ENCODE measurements at regions not wholly inside any gene's neighbourhood (a gene's known extent, or its start where the extent isn't known, plus 50 kb on each side); places are given as distances from the start of the nearest gene placed in this dataset.

GRCh38 chr7:13414661-13415107, 574.8 kb downstream of the ETV1 start:
- TF ChIP-seq SIN3A (IDR thresholded peaks at IDR 0.05; ENCODE audit: borderline replicate concordance, insufficient read depth, low read length): no peak
- no peak for TF ChIP-seq REST (IDR thresholded peaks at IDR 0.05; ENCODE audit: insufficient read depth in 1 of 2, low read depth in 2 of 2, low read length in 2 of 2)
- TF ChIP-seq TAF1 (IDR thresholded peaks at IDR 0.05; ENCODE audit: borderline replicate concordance, insufficient read depth, low read length): no peak
- no peak for TF ChIP-seq FOXP2 (optimal IDR thresholded peaks at IDR 0.05; ENCODE audit: borderline replicate concordance, extremely low read depth, extremely low read length, insufficient read depth)
- TF ChIP-seq POLR2AphosphoS5 (IDR thresholded peaks at IDR 0.05; ENCODE audit: low read depth, low read length): no peak

- TF ChIP-seq TAF1 (IDR thresholded peaks at IDR 0.05; ENCODE audit: borderline replicate concordance, insufficient read depth, low read length) (no peak), POLR2AphosphoS5 (IDR thresholded peaks at IDR 0.05; ENCODE audit: low read depth, low read length) (no peak), SIN3A (IDR thresholded peaks at IDR 0.05; ENCODE audit: borderline replicate concordance, insufficient read depth, low read length) (no peak)
These were observed 573.4 kb downstream of the ETV1 start for GRCh38 chr7:13416071-13416470.

- TF ChIP-seq FOXP2 (optimal IDR thresholded peaks at IDR 0.05; ENCODE audit: borderline replicate concordance, extremely low read depth, extremely low read length, insufficient read depth) (no peak), POLR2AphosphoS5 (IDR thresholded peaks at IDR 0.05; ENCODE audit: low read depth, low read length) (no peak), SIN3A (IDR thresholded peaks at IDR 0.05; ENCODE audit: borderline replicate concordance, insufficient read depth, low read length) (no peak), TAF1 (IDR thresholded peaks at IDR 0.05; ENCODE audit: borderline replicate concordance, insufficient read depth, low read length) (no peak), REST (IDR thresholded peaks at IDR 0.05; ENCODE audit: insufficient read depth in 1 of 2, low read depth in 2 of 2, low read length in 2 of 2) (no peak)
These were observed 572.9 kb downstream of the ETV1 start for GRCh38 chr7:13416544-13416943.

GRCh38 chr7:13420726-13421125, 568.7 kb downstream of the ETV1 start:
- TF ChIP-seq SIN3A (IDR thresholded peaks at IDR 0.05; ENCODE audit: borderline replicate concordance, insufficient read depth, low read length) (no peak), REST (IDR thresholded peaks at IDR 0.05; ENCODE audit: insufficient read depth in 1 of 2, low read depth in 2 of 2, low read length in 2 of 2) (no peak), TAF1 (IDR thresholded peaks at IDR 0.05; ENCODE audit: borderline replicate concordance, insufficient read depth, low read length) (no peak), FOXP2 (optimal IDR thresholded peaks at IDR 0.05; ENCODE audit: borderline replicate concordance, extremely low read depth, extremely low read length, insufficient read depth) (no peak), POLR2AphosphoS5 (IDR thresholded peaks at IDR 0.05; ENCODE audit: low read depth, low read length) (no peak)

GRCh38 chr7:13421776-13422175, 567.7 kb downstream of the ETV1 start:
- TF ChIP-seq POLR2AphosphoS5 (IDR thresholded peaks at IDR 0.05; ENCODE audit: low read depth, low read length) (no peak), SIN3A (IDR thresholded peaks at IDR 0.05; ENCODE audit: borderline replicate concordance, insufficient read depth, low read length) (no peak), REST (IDR thresholded peaks at IDR 0.05; ENCODE audit: insufficient read depth in 1 of 2, low read depth in 2 of 2, low read length in 2 of 2) (no peak), FOXP2 (optimal IDR thresholded peaks at IDR 0.05; ENCODE audit: borderline replicate concordance, extremely low read depth, extremely low read length, insufficient read depth) (no peak), TAF1 (IDR thresholded peaks at IDR 0.05; ENCODE audit: borderline replicate concordance, insufficient read depth, low read length) (no peak)
